GM12891 (cell line): ENCODE measurements at regions not wholly inside any gene's neighbourhood (a gene's known extent, or its start where the extent isn't known, plus 50 kb on each side); places are given as distances from the start of the nearest gene placed in this dataset.

Source experiments
- POLR2A ChIP-seq: IDR thresholded peaks from 2 replicates; pipeline ENCODE4 v1.6.1; 2011; ENCODE audit warnings: low read depth, low read length, control low read depth
- POLR2AphosphoS5 ChIP-seq: IDR thresholded peaks from 2 replicates; pipeline ENCODE4 v1.6.1; 2011; ENCODE audit warnings: low read depth, low read length, control low read depth
- TAF1 ChIP-seq: IDR thresholded peaks from 2 replicates; pipeline ENCODE4 v1.6.1; 2011; ENCODE audit warnings: low read depth, low read length, control low read depth

GRCh38 chr13:72071713-72072112, 204.7 kb upstream of the DACH1 start:
- no peak for TF ChIP-seq POLR2A
- TF ChIP-seq TAF1, result no peak
- no peak for TF ChIP-seq POLR2AphosphoS5
